ENCODE measurements at regions not wholly inside any gene's neighbourhood (a gene's known extent, or its start where the extent isn't known, plus 50 kb on each side); places are given as distances from the start of the nearest gene placed in this dataset.
"Not testable (repeated sequence)": the region's sequence is repeated elsewhere in the genome, so short reads cannot be mapped to it uniquely, and the experiment has no call there.

DNA sequence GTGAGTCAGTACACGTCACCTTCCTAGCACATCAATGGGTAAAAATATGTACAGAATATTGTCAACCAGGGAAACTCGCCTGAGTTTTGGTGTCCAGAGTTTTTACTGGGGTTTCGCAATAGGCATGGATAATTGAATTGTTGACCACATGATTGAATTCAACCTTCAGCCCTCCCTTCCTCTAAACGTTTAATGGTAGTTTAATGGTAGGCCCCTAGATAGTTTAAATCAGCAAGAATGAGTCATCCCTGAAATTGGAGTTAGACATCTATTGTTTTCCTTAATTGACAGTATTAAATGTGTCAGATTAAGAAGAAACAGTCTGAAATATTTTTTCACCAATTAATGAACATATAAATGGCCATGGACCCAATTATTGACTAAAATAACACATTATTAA is 57.8 kb upstream of the CACNA2D1 start:
- ATAC-seq (no peak), DNase-seq (no peak)
- no peaks in the 10 kb centered on the region for H3K9me3 ChIP-seq
- H3K4me1 ChIP-seq = no peaks in the 10 kb centered on the region
- TF ChIP-seq CTCF (IDR thresholded peaks at IDR 0.05) = no peak
- intact Hi-C loops (cut with DNase I) = no loop called here
- H3K36me3 ChIP-seq = no peaks in the 10 kb centered on the region
- no peaks in the 10 kb centered on the region for H3K27me3 ChIP-seq (ENCODE audit: low read depth)
- H3K4me3 ChIP-seq = no peak overlapping the region
- no peak overlapping the region for H3K27ac ChIP-seq

DNA sequence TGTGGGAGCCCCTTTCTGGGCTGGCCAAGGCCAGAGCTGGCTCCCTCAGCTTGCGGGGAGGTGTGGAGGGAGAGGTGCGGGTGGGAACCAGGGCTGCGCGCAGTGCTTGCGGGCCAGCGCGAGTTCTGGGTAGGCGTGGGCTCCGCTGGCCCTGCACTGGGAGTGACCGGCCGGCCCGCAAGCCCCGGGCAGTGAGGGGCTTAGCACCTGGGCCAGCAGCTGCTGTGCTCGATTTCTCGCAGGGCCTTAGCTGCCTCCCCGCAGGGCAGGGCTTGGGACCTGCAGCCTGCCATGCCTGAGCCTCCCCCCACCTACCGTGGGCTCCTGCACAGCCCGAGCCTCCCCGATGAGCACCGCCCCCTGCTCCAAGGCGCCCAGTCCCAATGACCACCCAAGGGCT is 56.0 kb upstream of the CACNA2D1 start:
- H3K4me3 ChIP-seq; H3K4me1 ChIP-seq; H3K36me3 ChIP-seq; H3K27me3 ChIP-seq (ENCODE audit: low read depth); intact Hi-C loops (cut with DNase I); H3K27ac ChIP-seq; ATAC-seq; DNase-seq; H3K9me3 ChIP-seq: not testable (repeated sequence)

DNA sequence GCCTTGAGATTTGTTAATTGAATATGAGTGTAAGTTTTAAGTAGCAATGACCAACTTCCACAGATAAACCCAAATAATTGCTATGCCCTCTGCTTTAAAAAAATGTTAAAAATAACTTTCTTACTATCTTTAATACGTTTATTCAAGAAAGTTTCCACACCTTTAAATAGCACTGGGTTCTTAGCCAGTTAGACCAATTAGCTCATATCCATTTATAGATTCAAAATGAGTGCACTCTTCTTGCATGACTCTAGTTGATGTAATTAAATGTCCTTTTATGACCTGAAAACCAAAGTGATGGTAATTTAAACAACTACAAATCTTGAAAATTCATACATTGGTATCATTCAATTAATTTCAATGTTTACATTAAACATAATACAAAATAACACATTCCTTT is 50.8 kb upstream of the CACNA2D1 start:
- H3K27ac ChIP-seq = no peak overlapping the region
- intact Hi-C loops (cut with DNase I) = no loop called here
- H3K9me3 ChIP-seq = no peaks in the 10 kb centered on the region
- H3K36me3 ChIP-seq = no peaks in the 10 kb centered on the region
- H3K4me1 ChIP-seq = no peaks in the 10 kb centered on the region
- no peak for TF ChIP-seq CTCF (IDR thresholded peaks at IDR 0.05)
- DNase-seq (no peak), ATAC-seq (no peak)
- no peak overlapping the region for H3K4me3 ChIP-seq
- H3K27me3 ChIP-seq (ENCODE audit: low read depth) = no peaks in the 10 kb centered on the region

Measured in lower lobe of right lung (tissue), 2 donors.